IgD-negative memory B cell (primary cell): ENCODE measurements at regions not wholly inside any gene's neighbourhood (a gene's known extent, or its start where the extent isn't known, plus 50 kb on each side); places are given as distances from the start of the nearest gene placed in this dataset.
"Not testable (repeated sequence)": the region's sequence is repeated elsewhere in the genome, so short reads cannot be mapped to it uniquely, and the experiment has no call there.

Experiments
- H3K27ac Mint-ChIP-seq, 3 donors: one replicate each; pipeline ENCODE4 v1.8.0; 2020 to 2022; ENCODE audit warnings: mild to moderate bottlenecking in 3 of 3, mixed read lengths in 3 of 3, moderate library complexity in 1 of 3
- H3K27me3 Mint-ChIP-seq: one replicate; pipeline ENCODE4 v1.8.0; 2021; ENCODE audit warnings: mixed read lengths
- H3K36me3 Mint-ChIP-seq: one replicate; pipeline ENCODE4 v1.8.0; 2020; ENCODE audit warnings: mild to moderate bottlenecking, mixed read lengths
- H3K4me1 Mint-ChIP-seq, 3 donors: one replicate each; pipeline ENCODE4 v1.8.0; 2020 to 2022; ENCODE audit warnings: mixed read lengths in 3 of 3, mild to moderate bottlenecking in 1 of 3
- H3K4me3 Mint-ChIP-seq, 4 donors: one replicate each; pipeline ENCODE4 v1.8.0; 2020 to 2022; ENCODE audit warnings: mild to moderate bottlenecking in 4 of 4, mixed read lengths in 4 of 4, moderate library complexity in 3 of 4
- H3K9me3 Mint-ChIP-seq, 3 donors: one replicate each; pipeline ENCODE4 v1.8.0; 2020 to 2021; ENCODE audit warnings: mixed read lengths in 3 of 3, mild to moderate bottlenecking in 1 of 3

DNA sequence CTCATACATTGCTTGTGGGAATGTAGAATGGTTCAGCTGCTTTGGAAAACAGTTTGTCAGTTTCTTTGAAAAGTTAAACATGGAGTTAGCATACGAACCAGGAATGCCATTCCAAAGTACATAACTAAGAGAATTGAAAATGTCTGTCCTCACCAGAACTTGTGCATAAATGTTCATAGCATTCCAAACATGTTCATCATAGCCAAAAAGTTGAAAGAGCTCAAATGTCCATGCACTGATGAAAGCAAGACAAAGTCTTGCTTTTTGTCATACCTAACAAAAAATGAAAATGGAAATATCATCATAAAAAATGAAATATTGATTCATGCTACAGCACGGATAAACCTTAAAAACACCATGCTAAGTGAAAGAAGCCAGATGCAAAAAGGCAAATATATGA is 408.8 kb upstream of the UBE2E3 start:
- Mint-ChIP-seq H3K27ac (no peak overlapping the region), H3K36me3 (no peaks in the 10 kb centered on the region), H3K27me3 (peaks cover 3% of the 10 kb centered on the region), H3K4me1 (no peaks in the 10 kb centered on the region), H3K4me3 (no peak overlapping the region), H3K9me3 (no peaks in the 10 kb centered on the region)

DNA sequence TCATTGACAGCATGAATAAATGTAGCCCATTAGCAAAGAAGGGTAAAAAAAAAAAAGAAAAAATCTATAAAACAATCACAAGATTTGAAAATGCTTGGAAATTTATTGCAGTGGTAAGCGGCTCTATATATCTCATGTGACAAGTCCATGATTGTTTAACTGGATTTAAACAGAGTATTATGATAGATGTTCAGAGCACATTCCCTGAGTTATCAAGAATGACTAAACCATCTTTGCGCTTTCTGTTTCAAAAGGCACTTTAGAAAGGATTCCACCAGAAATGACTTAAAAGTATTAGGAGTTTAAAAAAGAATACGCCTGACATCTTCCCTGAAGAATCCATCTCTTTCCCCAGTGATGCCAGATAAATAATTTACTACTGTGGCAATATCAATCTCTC is 409.5 kb upstream of the UBE2E3 start:
- Mint-ChIP-seq H3K9me3 (no peaks in the 10 kb centered on the region), H3K27ac (no peak overlapping the region), H3K36me3 (no peaks in the 10 kb centered on the region), H3K4me3 (no peak overlapping the region), H3K4me1 (no peaks in the 10 kb centered on the region), H3K27me3 (peaks cover 3% of the 10 kb centered on the region)

DNA sequence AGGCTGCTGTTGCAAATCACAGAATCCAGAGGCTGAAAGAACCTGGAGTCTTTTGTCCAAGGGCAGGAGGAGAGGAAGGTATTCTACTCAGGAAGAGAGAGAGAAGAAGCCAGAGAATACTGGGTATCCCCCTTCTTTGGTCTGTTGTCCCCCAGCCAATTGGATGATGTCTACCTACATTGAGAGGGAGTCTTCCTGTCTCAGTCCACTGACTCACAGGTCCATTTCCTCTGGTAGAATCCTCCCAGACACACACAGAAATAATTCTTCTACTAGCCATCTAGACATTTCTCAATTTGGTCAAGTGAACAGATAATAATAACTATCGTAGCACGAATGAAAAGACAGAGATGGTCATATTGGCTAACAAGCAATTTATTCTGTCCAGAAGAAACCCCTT is 416.4 kb upstream of the UBE2E3 start:
- H3K4me1 Mint-ChIP-seq, result peaks cover 0 to 9% (median 0%) of the 10 kb centered on the region in 3 donors

DNA sequence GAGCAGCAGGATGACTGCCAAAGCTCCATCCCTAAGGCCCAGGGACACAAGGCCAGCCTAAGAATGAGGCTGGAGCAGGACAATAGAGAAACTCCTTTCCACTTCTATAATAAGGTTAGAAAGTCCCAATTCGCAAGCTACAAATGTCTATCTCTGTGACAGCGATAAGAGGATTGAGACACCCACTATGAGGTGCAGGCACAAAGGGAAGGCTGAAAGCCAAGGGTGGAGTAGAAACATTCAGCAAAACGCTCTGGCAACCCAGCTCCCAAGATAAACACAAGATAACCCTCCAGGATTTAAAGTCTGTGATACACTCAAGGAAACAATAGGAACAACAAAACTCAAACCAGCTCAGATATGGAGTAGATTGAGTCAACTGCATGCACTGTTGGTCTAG is 418.0 kb upstream of the UBE2E3 start:
- Mint-ChIP-seq H3K4me3 (no peak overlapping the region), H3K4me1 (peaks cover 0 to 9% (median 0%) of the 10 kb centered on the region in 3 donors)

More for the DNA sequence above, 416.4 kb upstream of the UBE2E3 start:
- H3K4me3 Mint-ChIP-seq, result no peak overlapping the region
- H3K27me3 Mint-ChIP-seq, result peaks cover 3% of the 10 kb centered on the region
- H3K27ac Mint-ChIP-seq, result no peak overlapping the region
- no peaks in the 10 kb centered on the region for H3K36me3 Mint-ChIP-seq
- H3K9me3 Mint-ChIP-seq, result peaks cover 0 to 2% (median 0%) of the 10 kb centered on the region in 3 donors

DNA sequence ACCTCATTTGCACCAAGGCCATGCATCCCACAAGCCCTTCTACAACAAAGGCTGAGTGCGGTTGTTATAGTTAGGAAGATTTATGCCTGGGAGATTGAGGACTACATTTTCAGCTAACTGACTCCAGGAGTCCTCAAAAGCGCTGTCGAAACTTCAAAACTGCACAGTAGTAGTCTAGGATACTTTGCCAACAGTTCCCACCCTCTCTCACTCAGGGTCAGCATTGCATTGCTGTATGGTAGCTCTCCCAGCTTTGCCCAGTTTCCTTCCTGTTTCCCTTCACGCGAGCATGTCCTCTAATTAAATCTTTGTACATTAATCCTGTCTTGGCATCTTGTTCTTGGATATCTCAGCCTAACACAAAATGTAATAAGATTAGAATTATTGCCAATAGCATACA is 420.6 kb upstream of the UBE2E3 start:
- Mint-ChIP-seq H3K4me1 (peaks cover 0 to 9% (median 0%) of the 10 kb centered on the region in 3 donors), H3K9me3 (peaks cover 0 to 5% (median 0%) of the 10 kb centered on the region in 3 donors), H3K27ac (no peak overlapping the region), H3K36me3 (no peaks in the 10 kb centered on the region), H3K27me3 (no peaks in the 10 kb centered on the region), H3K4me3 (no peak overlapping the region)

More for the DNA sequence above, 418.0 kb upstream of the UBE2E3 start:
- Mint-ChIP-seq H3K9me3 (peaks cover 0 to 3% (median 0%) of the 10 kb centered on the region in 3 donors), H3K27me3 (no peaks in the 10 kb centered on the region), H3K36me3 (no peaks in the 10 kb centered on the region), H3K27ac (no peak overlapping the region)

DNA sequence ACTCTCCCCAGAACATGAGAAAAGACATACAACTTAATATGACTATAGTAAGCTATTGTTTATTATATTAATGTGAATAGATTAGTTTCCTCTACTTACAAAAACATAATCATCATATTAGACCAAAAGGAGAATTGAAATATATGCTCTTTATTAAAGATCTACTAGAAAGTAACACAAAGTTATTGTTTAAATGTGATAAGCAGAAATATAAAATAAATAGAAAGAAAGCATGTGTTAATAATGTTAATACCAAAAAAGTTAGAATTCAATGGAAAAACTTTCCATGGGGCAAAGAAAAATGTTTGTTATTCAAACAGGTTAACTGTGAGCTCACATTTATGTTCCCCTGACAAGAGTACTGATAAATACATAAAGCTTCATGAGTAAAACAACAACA is 421.4 kb upstream of the UBE2E3 start:
- no peaks in the 10 kb centered on the region for H3K27me3 Mint-ChIP-seq
- H3K4me3 Mint-ChIP-seq, result no peak overlapping the region
- H3K36me3 Mint-ChIP-seq, result no peaks in the 10 kb centered on the region
- H3K4me1 Mint-ChIP-seq, result peaks cover 0 to 9% (median 0%) of the 10 kb centered on the region in 3 donors
- H3K9me3 Mint-ChIP-seq, result peaks cover 0 to 5% (median 0%) of the 10 kb centered on the region in 3 donors
- no peak overlapping the region for H3K27ac Mint-ChIP-seq

DNA sequence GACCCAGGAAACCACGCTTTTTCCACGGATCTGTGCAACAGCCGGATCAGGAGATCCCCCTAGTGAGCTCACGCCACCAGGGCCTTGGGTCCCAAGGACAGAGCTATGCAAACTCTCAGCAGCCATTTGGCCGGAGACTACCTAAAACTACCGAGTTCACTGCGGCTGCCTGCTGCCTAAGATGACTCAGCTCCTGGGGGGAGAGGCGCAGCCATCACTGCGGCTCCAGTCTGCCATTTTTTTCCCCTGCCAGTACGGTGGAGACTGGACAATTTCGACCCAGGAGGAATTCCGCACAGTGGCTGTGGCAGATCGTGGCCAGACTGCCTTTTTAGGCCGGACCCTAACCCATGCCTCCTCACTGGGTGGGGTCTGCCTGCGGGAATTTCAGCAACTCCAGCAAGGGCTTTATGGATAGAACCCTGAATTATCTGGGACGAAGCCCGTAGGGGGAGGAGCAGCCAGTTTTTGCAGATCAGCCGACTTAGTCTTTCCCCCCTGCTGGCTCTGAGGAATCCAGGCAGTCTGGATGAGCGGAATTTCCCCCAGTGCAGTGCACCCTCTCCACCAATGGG is 424.9 kb upstream of the UBE2E3 start:
- peaks cover 0 to 4% (median 0%) of the 10 kb centered on the region in 3 donors for H3K4me1 Mint-ChIP-seq
- H3K4me3 Mint-ChIP-seq, result no peak overlapping the region
- H3K36me3 Mint-ChIP-seq, result no peaks in the 10 kb centered on the region
- peaks cover 0 to 3% (median 0%) of the 10 kb centered on the region in 3 donors for H3K9me3 Mint-ChIP-seq
- no peaks in the 10 kb centered on the region for H3K27me3 Mint-ChIP-seq
- H3K27ac Mint-ChIP-seq, result no peak overlapping the region

DNA sequence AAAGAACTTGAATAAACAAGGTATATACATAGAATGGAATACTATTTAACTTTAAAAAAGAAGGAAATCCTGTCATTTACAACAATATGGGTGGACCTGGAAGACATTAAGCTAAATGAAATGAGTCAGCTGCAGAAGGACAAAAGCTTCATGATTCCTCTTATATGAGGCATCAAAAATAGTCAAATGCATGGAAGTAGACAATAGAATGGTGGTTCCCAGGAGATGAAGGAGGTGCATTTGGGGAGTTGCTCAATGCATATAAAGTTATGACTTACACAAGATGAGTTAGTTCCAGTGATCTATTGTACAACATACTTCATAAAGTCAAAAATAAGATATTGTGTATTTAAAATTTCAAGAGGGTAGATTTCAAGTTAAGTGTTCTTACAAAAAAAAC is 426.1 kb upstream of the UBE2E3 start:
- H3K27me3 Mint-ChIP-seq, result no peaks in the 10 kb centered on the region
- H3K36me3 Mint-ChIP-seq, result no peaks in the 10 kb centered on the region
- H3K4me3 Mint-ChIP-seq, result no peak overlapping the region
- no peaks in the 10 kb centered on the region for H3K4me1 Mint-ChIP-seq
- H3K9me3 Mint-ChIP-seq, result peaks cover 0 to 3% (median 0%) of the 10 kb centered on the region in 3 donors
- H3K27ac Mint-ChIP-seq, result no peak overlapping the region

DNA sequence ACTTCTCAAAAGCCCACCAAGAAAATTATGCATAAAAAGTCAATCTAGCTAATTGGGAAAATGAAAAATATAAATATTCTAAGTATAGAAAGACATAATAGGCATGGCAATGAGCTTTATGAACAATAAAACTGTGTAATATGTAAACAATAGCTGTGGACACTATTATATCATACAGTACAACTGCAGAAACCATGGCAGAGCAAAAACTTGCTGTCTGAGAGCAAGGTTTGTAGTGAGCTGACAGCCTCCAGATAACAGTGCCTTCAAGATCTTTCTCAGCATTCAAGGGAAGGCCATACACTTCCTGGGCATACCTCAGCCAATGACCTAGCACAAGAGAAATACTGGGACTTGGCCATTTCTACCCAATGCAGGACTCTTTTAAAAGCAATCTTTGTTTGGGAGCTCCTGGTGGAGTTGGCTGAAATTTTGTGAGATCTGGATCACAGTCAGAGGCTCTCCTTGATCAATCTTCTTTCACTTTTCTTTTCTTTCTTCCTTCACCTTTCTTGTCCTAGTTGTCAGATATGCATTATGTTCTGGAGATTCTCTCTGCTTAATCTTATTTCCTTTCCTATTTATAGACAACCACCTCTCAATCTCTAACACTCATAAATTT is 427.2 kb upstream of the UBE2E3 start:
- Mint-ChIP-seq H3K36me3 (no peaks in the 10 kb centered on the region), H3K4me1 (no peaks in the 10 kb centered on the region), H3K9me3 (peaks cover 0 to 3% (median 0%) of the 10 kb centered on the region in 3 donors), H3K27ac (no peak overlapping the region), H3K27me3 (peaks cover 2% of the 10 kb centered on the region), H3K4me3 (no peak overlapping the region)

DNA sequence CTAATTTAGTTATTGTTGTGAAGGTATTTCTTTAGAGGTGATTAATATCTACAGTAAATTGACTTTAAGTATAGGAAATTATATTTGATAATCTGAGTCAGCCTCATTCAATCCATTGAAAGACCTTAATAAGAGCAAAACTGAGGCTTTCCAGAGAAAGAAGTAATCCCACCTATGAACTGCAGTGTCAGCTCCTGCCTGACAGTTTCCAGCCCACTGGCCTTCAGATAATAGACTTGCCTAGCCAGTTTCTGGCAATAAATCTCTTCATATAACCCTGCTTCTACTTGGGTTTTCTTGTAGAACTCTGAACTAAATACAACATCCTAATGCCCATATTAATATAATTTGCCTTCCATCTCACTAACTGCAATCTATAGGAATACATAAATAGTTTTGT is 437.9 kb upstream of the UBE2E3 start:
- H3K9me3 Mint-ChIP-seq, result peaks cover 0 to 3% (median 2%) of the 10 kb centered on the region in 3 donors
- H3K4me1 Mint-ChIP-seq, result no peaks in the 10 kb centered on the region
- H3K27me3 Mint-ChIP-seq, result peaks cover 2% of the 10 kb centered on the region
- no peaks in the 10 kb centered on the region for H3K36me3 Mint-ChIP-seq
- H3K4me3 Mint-ChIP-seq, result no peak overlapping the region
- H3K27ac Mint-ChIP-seq, result no peak overlapping the region

DNA sequence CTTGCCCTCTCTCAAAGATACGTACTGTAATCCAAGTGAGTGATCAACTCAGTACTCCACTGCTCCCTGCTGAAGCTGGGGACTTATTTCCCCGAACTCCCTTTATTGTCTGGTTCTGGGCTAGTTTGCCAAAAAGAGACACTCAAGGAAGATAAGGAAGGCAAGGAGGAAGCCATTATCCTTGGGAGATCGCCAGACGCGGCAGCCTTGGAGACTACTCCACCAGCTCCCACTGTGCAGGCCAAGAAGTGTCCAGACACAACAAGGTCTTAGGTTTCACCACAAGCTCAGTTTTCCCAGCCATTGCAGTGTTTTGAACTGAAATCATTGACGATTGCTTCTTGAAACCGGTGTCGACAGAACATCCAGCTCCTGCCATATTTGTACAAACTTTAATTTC is 439.6 kb upstream of the UBE2E3 start:
- H3K36me3 Mint-ChIP-seq, result peaks cover 2% of the 10 kb centered on the region

DNA sequence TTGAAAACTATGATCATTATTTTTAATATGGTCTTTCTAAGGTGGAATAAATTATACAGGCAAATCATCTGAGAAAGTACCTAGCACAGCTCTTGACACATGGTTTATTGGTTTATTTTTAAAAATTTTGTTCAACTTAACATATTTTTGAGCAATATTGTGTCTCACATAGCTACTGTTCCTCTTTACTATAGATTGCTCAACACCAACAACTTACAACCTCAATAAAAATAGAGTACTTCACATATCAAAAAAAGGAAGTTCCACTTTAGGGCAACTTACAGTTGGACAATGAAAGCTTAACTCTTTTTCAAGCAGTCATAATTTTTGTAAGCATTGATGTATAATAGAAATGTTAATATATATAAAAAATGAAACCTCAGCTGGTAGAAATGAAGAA is 440.9 kb upstream of the UBE2E3 start:
- Mint-ChIP-seq H3K36me3 (peaks cover 2% of the 10 kb centered on the region), H3K9me3 (peaks cover 0 to 3% (median 2%) of the 10 kb centered on the region in 3 donors), H3K4me1 (no peaks in the 10 kb centered on the region), H3K4me3 (no peak overlapping the region), H3K27me3 (peaks cover 2% of the 10 kb centered on the region), H3K27ac (no peak overlapping the region)

More for the DNA sequence above, 439.6 kb upstream of the UBE2E3 start:
- H3K4me1 Mint-ChIP-seq, result no peaks in the 10 kb centered on the region
- no peak overlapping the region for H3K4me3 Mint-ChIP-seq
- peaks cover 0 to 3% (median 2%) of the 10 kb centered on the region in 3 donors for H3K9me3 Mint-ChIP-seq
- H3K27me3 Mint-ChIP-seq, result peaks cover 2% of the 10 kb centered on the region
- H3K27ac Mint-ChIP-seq, result no peak overlapping the region

DNA sequence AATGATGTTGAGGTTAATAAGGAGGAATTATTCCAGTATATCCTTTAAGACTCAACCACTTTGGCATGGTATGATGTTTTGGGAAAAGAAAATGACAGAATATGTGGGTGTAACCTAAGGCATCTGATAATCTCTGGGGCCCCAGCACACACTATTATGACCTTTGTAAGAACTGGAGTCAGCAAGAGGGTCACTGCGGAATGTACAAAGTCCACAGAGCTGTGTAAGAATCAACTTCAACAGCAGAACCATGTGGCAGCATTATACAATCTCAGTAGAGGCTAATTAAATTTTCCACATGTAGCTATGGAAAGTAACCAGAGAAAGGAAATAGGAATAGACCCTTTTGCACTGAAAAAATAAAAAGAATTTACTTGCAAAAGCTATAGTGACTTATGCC is 445.1 kb upstream of the UBE2E3 start:
- Mint-ChIP-seq H3K27me3 (no peaks in the 10 kb centered on the region), H3K4me1 (no peaks in the 10 kb centered on the region), H3K27ac (no peak overlapping the region), H3K36me3 (peaks cover 2% of the 10 kb centered on the region), H3K9me3 (no peaks in the 10 kb centered on the region), H3K4me3 (no peak overlapping the region)

DNA sequence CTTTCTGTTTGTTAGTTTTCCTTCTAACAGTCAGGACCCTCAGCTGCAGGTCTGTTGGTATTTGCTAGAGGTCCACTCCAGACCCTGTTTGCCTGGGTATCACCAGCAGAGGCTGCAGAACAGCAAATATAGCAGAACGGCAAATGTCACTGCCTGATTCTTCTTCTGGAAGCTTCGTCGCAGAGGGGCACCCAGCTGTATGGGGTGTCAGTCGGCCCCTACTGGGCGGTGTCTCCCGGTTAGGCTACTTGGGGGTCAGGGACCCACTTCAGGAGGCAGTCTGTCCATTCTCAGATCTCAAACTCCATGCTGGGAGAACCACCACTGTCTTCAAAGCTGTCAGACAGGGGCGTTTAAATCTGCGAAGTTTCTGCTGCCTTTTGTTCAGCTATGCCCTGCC is 448.6 kb upstream of the UBE2E3 start:
- not testable (repeated sequence) for H3K27ac Mint-ChIP-seq, H3K4me3 Mint-ChIP-seq, H3K4me1 Mint-ChIP-seq, H3K27me3 Mint-ChIP-seq, H3K36me3 Mint-ChIP-seq, H3K9me3 Mint-ChIP-seq

DNA sequence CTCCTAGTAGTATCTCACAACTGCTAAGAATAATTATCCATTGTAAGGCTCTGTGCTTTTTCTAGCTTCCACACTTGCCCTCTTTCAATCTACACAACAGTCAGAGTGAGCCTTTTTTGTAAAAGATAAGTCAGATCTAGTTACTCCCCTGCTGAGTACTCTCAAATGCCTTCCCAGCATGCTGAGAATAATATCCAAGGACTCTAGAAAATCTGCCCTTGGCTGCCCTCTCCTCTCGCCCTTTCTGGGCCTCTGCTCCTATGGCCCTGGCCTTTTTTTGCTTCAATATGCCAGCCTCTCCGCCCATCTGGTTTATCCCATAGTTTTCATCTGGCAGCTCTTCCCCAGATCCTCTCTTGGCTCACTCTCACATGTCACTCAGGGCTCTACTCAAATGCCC is 455.9 kb upstream of the UBE2E3 start:
- Mint-ChIP-seq H3K4me1 (peaks cover 0 to 7% (median 4%) of the 10 kb centered on the region in 3 donors), H3K36me3 (no peaks in the 10 kb centered on the region), H3K27me3 (peaks cover 3% of the 10 kb centered on the region), H3K27ac (no peak overlapping the region), H3K9me3 (no peaks in the 10 kb centered on the region), H3K4me3 (no peak overlapping the region)
